Thyroid gland (tissue), 4 donors: ENCODE measurements at regions not wholly inside any gene's neighbourhood (a gene's known extent, or its start where the extent isn't known, plus 50 kb on each side); places are given as distances from the start of the nearest gene placed in this dataset.
A peak's percentile ranks its signal among the peaks of the same experiment; 100 is the strongest.

Experiments used
- DNase-seq, 2 donors: peaks; one replicate each; pipeline ENCODE4 v3.0.0-alpha.2; 2019
- H3K27ac ChIP-seq, 3 donors: fragments of 200-600 bp; sonication (generic); 1 replicate in 2 of 3; 2 replicates in 1 of 3; pipeline ENCODE4 v1.5.1; 2016 to 2019; ENCODE audit warnings: mild to moderate bottlenecking in 1 of 3, moderate library complexity in 1 of 3
- H3K27me3 ChIP-seq: fragments of 200-600 bp; sonication (generic); one replicate; pipeline ENCODE4 v1.5.1; 2019
- H3K36me3 ChIP-seq, 2 donors: fragments of 200-600 bp; sonication (generic); one replicate each; pipeline ENCODE4 v1.5.1; 2016 to 2019
- H3K4me1 ChIP-seq, 2 donors: fragments of 200-600 bp; sonication (generic); one replicate each; pipeline ENCODE4 v1.5.1; 2017 to 2019
- H3K4me3 ChIP-seq, 3 donors: fragments of 200-600 bp; sonication (generic); replicated peaks in 1 of 3; 1 replicate in 2 of 3; 2 replicates in 1 of 3; pipeline ENCODE4 v1.5.1; 2016; ENCODE audit warnings: mild to moderate bottlenecking in 1 of 3
- H3K9me3 ChIP-seq: fragments of 200-600 bp; sonication (generic); one replicate; pipeline ENCODE4 v1.5.1; 2017
- CTCF ChIP-seq, 6 experiments: fragments of 200-600 bp in 3 of 6; fragments of 450-650 bp in 3 of 6; sonication (generic) in 3 of 6; IDR thresholded peaks; one replicate each; pipeline ENCODE4 v1.5.1; 2016 to 2019; ENCODE audit warnings: antibody characterized with exemption in 6 of 6, mild to moderate bottlenecking in 2 of 6, inconsistent platforms in 1 of 6, moderate library complexity in 1 of 6
- POLR2A ChIP-seq, 2 donors: fragments of 450-650 bp; IDR thresholded peaks; one replicate each; pipeline ENCODE4 v1.6.1; 2017; ENCODE audit warnings: antibody characterized with exemption in 2 of 2, mild to moderate bottlenecking in 2 of 2, moderate library complexity in 1 of 2
- WGBS, 2 donors: methylation state at CpG; one replicate each; pipeline ENCODE4 v1.1.5; 2017; 5-methylcytosine and 5-hydroxymethylcytosine counted together
- intact Hi-C: fragments of 100-400 bp; cut with DNase I; formaldehyde crosslinking; loops from one replicate; pipeline ENCODE4 v1.15.1; 2023

- no peaks in the 10 kb centered on the region for H3K9me3 ChIP-seq
- intact Hi-C loops, result no loop called here
- H3K4me3 ChIP-seq, result no peak overlapping the region
- DNase-seq, result peak; percentile 2 to 9
- no peaks in the 10 kb centered on the region for H3K36me3 ChIP-seq
- H3K27ac ChIP-seq, result no peak overlapping the region
- WGBS, 2 donors, result 72 to 90% methylated on average over 2 of the region's 2 CpGs
- H3K4me1 ChIP-seq, result no peaks in the 10 kb centered on the region
- no peak for TF ChIP-seq POLR2A (IDR thresholded peaks at IDR 0.05)
- TF ChIP-seq CTCF (IDR thresholded peaks at IDR 0.05), result no peak
- no peaks in the 10 kb centered on the region for H3K27me3 ChIP-seq
These were observed 228.3 kb upstream of the SETBP1 start for GRCh38 chr18:44452346-44452745.

- H3K27me3 ChIP-seq, result no peaks in the 10 kb centered on the region
- no peaks in the 10 kb centered on the region for H3K36me3 ChIP-seq
- WGBS, 2 donors, result 74 to 84% methylated on average over 2 of the region's 2 CpGs
- no peak for DNase-seq
- intact Hi-C loops, result no loop called here
- no peaks in the 10 kb centered on the region for H3K9me3 ChIP-seq
- H3K4me1 ChIP-seq, result no peaks in the 10 kb centered on the region
- TF ChIP-seq POLR2A (IDR thresholded peaks at IDR 0.05) (no peak), CTCF (IDR thresholded peaks at IDR 0.05) (no peak)
- H3K27ac ChIP-seq, result no peak overlapping the region
- no peak overlapping the region for H3K4me3 ChIP-seq
These were observed 227.2 kb upstream of the SETBP1 start for GRCh38 chr18:44453505-44453904.

- no peaks in the 10 kb centered on the region for H3K27me3 ChIP-seq
- TF ChIP-seq POLR2A (IDR thresholded peaks at IDR 0.05) (no peak), CTCF (IDR thresholded peaks at IDR 0.05) (no peak)
- H3K27ac ChIP-seq, result no peak overlapping the region
- no peak overlapping the region for H3K4me3 ChIP-seq
- no peaks in the 10 kb centered on the region for H3K36me3 ChIP-seq
- H3K9me3 ChIP-seq, result no peaks in the 10 kb centered on the region
- DNase-seq, result no peak
- intact Hi-C loops, result no loop called here
- H3K4me1 ChIP-seq, result no peaks in the 10 kb centered on the region
- 82 to 83% methylated on average over 2 of the region's 2 CpGs for WGBS, 2 donors
These were observed 221.9 kb upstream of the SETBP1 start for GRCh38 chr18:44458777-44459176.

- intact Hi-C loops, result no loop called here
These were observed 216.1 kb upstream of the SETBP1 start for GRCh38 chr18:44464398-44465180.

More at GRCh38 chr18:44464398-44465180, 216.1 kb upstream of the SETBP1 start:
- no peak for TF ChIP-seq CTCF (IDR thresholded peaks at IDR 0.05)
- no peak for TF ChIP-seq POLR2A (IDR thresholded peaks at IDR 0.05)
- DNase-seq, result no peak
- H3K4me1 ChIP-seq, result no peaks in the 10 kb centered on the region
- H3K27me3 ChIP-seq, result no peaks in the 10 kb centered on the region
- no peaks in the 10 kb centered on the region for H3K36me3 ChIP-seq
- no peaks in the 10 kb centered on the region for H3K9me3 ChIP-seq
- H3K27ac ChIP-seq, result no peak overlapping the region
- H3K4me3 ChIP-seq, result no peak overlapping the region
- WGBS, 2 donors, result 73 to 75% methylated on average over 4 of the region's 4 CpGs
